K562 (cell line): ENCODE measurements at regions not wholly inside any gene's neighbourhood (a gene's known extent, or its start where the extent isn't known, plus 50 kb on each side); places are given as distances from the start of the nearest gene placed in this dataset.

Source experiments
- ATAC-seq: fragments of 200-7000 bp; cut with Tn5 transposase; 3 replicates; pipeline ENCODE4 v1.9.1; 2020; ENCODE audit warnings: moderate library complexity
- BruUV-seq: library from RNA; stranded (reverse); fragments of 400-500 nt; replicated peaks from 2 replicates; lab custom pipeline; 2021; lab: Mats Ljungman, UMichigan
- CTCF ChIA-PET: fragments of 300-600 bp; formaldehyde crosslinking; extraction: SDS; loops from one replicate; lab custom pipeline; 2021; ENCODE audit warnings: low intra/inter-chr PET ratio; lab: Yijun Ruan, JAX
- POLR2A ChIA-PET: fragments of 300-600, 350-650 bp; sonication (Branson Sonifier 250); formaldehyde crosslinking; extraction: SDS; loops from one replicate; lab custom pipeline; 2021; ENCODE audit warnings: antibody characterized with exemption, inconsistent platforms; lab: Yijun Ruan, JAX
- DNase-seq, 4 experiments: peaks; one replicate each; pipeline versions ENCODE4 v3.0.0 to v3.0.0-alpha.2; 2011 to 2018; ENCODE audit warnings: low spot score in 3 of 4, mixed read lengths in 3 of 4; ENCODE audit errors: extremely low read depth in 1 of 4
- FAIRE-seq: peaks from 2 replicates; lab custom pipeline; 2011; peaks lifted over from hg19 to GRCh38; lab: Jason Lieb, UNC
- H2AFZ ChIP-seq: 2 replicates; pipeline ENCODE4 v1.6.0; 2011; ENCODE audit warnings: low read depth, low read length, control low read depth, inconsistent platforms
- H3K27ac ChIP-seq: fragments of 200-600 bp; 3 replicates; pipeline ENCODE4 v1.8.0; 2011; ENCODE audit warnings: low read depth, mild to moderate bottlenecking, control low read depth, inconsistent platforms, low read length, moderate library complexity, mixed read lengths; ENCODE audit errors: extremely low read depth
- H3K27me3 ChIP-seq, 2 experiments: fragments of 300-600 bp in 1 of 2; 2 replicates in 1 of 2; 3 replicates in 1 of 2; pipeline versions ENCODE4 v1.6.0 to v1.8.0; 2011; ENCODE audit warnings: inconsistent platforms in 2 of 2, low read length in 2 of 2, mild to moderate bottlenecking in 1 of 2, mixed read lengths in 1 of 2, moderate library complexity in 1 of 2; ENCODE audit not compliant: control insufficient read depth in 2 of 2, insufficient read depth in 2 of 2
- H3K36me3 ChIP-seq: fragments of 300-600 bp; 3 replicates; pipeline ENCODE4 v1.8.0; 2011; ENCODE audit warnings: mild to moderate bottlenecking, low read length, inconsistent platforms; ENCODE audit not compliant: control insufficient read depth, insufficient read depth
- H3K4me1 ChIP-seq, 2 experiments: fragments of 200-600 bp in 1 of 2; replicated peaks in 1 of 2; 2 replicates in 1 of 2; 3 replicates in 1 of 2; pipeline versions ENCODE4 v1.5.1 to v1.8.0; 2011; ENCODE audit warnings: inconsistent platforms in 2 of 2, low read length in 2 of 2, mild to moderate bottlenecking in 1 of 2, mixed read lengths in 1 of 2, moderate library complexity in 1 of 2; ENCODE audit not compliant: control insufficient read depth in 2 of 2, insufficient read depth in 2 of 2
- H3K4me2 ChIP-seq: 2 replicates; pipeline ENCODE4 v1.6.1; 2011; ENCODE audit warnings: low read length, control low read depth, inconsistent platforms, mixed read lengths; ENCODE audit not compliant: insufficient read depth
- H3K4me3 ChIP-seq: fragments of 200-600 bp; sonication (generic), shearing (Covaris generic); 2 replicates; pipeline ENCODE4 v1.5.1; 2016; ENCODE audit warnings: control low read depth, inconsistent platforms
- H3K79me2 ChIP-seq: fragments of 200-600 bp; 3 replicates; pipeline ENCODE4 v1.8.0; 2011; ENCODE audit warnings: low read length, inconsistent platforms; ENCODE audit not compliant: control insufficient read depth, insufficient read depth
- H3K9ac ChIP-seq, 2 experiments: 2 replicates each; pipeline versions ENCODE4 v1.6.0 to v1.6.1; 2011; ENCODE audit warnings: low read depth in 2 of 2, low read length in 2 of 2, control low read depth in 1 of 2, inconsistent platforms in 1 of 2, mild to moderate bottlenecking in 1 of 2, mixed read lengths in 1 of 2; ENCODE audit not compliant: insufficient read depth in 1 of 2
- H3K9me1 ChIP-seq: one replicate; pipeline ENCODE4 v1.6.0; 2011; ENCODE audit warnings: inconsistent platforms, mild to moderate bottlenecking, low read length, moderate library complexity; ENCODE audit not compliant: control insufficient read depth, insufficient read depth
- H3K9me3 ChIP-seq: replicated peaks from 2 replicates; pipeline ENCODE4 v1.5.1; 2011; ENCODE audit warnings: low read depth, low read length, inconsistent platforms; ENCODE audit not compliant: control insufficient read depth, insufficient read depth
- H4K20me1 ChIP-seq: replicated peaks from 2 replicates; pipeline ENCODE4 v1.6.1; 2011; ENCODE audit warnings: low read length, inconsistent platforms, mixed read lengths; ENCODE audit not compliant: control insufficient read depth, insufficient read depth
- ARID2 ChIP-seq: fragments of 450-650 bp; IDR thresholded peaks from 2 replicates; pipeline ENCODE4 v1.6.1; 2017; ENCODE audit warnings: antibody characterized with exemption, mild to moderate bottlenecking
- HDAC6 ChIP-seq: IDR thresholded peaks from 2 replicates; pipeline ENCODE4 v1.6.1; 2012; ENCODE audit warnings: low read depth, mild to moderate bottlenecking, control low read depth, inconsistent platforms, low read length, moderate library complexity
- ILF3 ChIP-seq: fragments of 450-650 bp; IDR thresholded peaks from 2 replicates; pipeline ENCODE4 v1.6.1; 2018; ENCODE audit warnings: antibody characterized with exemption, mild to moderate bottlenecking, moderate library complexity, borderline replicate concordance
- TSC22D4 ChIP-seq: fragments of 450-650 bp; IDR thresholded peaks from 2 replicates; pipeline ENCODE4 v1.6.1; 2016; ENCODE audit warnings: missing genetic modification characterization, missing biosample characterization, control low read depth
- ZBTB8A ChIP-seq: fragments of 450-650 bp; IDR thresholded peaks from 2 replicates; pipeline ENCODE4 v1.6.1; 2018; ENCODE audit warnings: mild to moderate bottlenecking, moderate library complexity; ENCODE audit not compliant: partially characterized antibody
- ZNF232 ChIP-seq: sonication (generic); formaldehyde crosslinking; IDR thresholded peaks from 2 replicates; pipeline ENCODE4 v1.8.0; 2022; ENCODE audit warnings: mild to moderate bottlenecking, missing genetic modification reagents
- ZNF766 ChIP-seq: fragments of 200-800 bp; sonication (Bioruptor generic); conservative IDR thresholded peaks from 2 replicates; pipeline ENCODE4 v1.6.1; 2016; ENCODE audit warnings: missing genetic modification characterization, missing compliant biosample characterization
- WGBS: fragments of 100-300 bp; shearing (Covaris generic); methylation state at CpG from one replicate; pipeline ENCODE4 v1.1.6; 2016; ENCODE audit warnings: low coverage, mixed read lengths; ENCODE audit not compliant: insufficient coverage; ENCODE audit errors: missing lambda C conversion rate; 5-methylcytosine and 5-hydroxymethylcytosine counted together
- in situ Hi-C: fragments of 300-500 bp; cut with MboI; formaldehyde crosslinking; loops from 4 replicates; pipeline ENCODE4 v1.15.0; 2018; ENCODE audit warnings: inconsistent platforms, mixed read lengths
- intact Hi-C: fragments of 100-400 bp; cut with micrococcal nuclease; formaldehyde crosslinking; loops from 2 replicates; pipeline ENCODE4 v1.14.2; 2022
- TF ChIP-seq, protein P1 (sequence below), 2 experiments: IDR thresholded peaks in 1 of 2; conservative IDR thresholded peaks in 1 of 2; 2 replicates each; pipeline ENCODE4 v1.6.1; 2016; ENCODE audit warnings: low read depth in 2 of 2, mild to moderate bottlenecking in 1 of 2, missing compliant biosample characterization in 1 of 2, missing genetic modification characterization in 1 of 2, moderate library complexity in 1 of 2
- TF ChIP-seq, protein P2 (sequence below): fragments of 450-650 bp; IDR thresholded peaks from 2 replicates; pipeline ENCODE4 v1.6.1; 2017; ENCODE audit warnings: mild to moderate bottlenecking, moderate library complexity

DNA sequence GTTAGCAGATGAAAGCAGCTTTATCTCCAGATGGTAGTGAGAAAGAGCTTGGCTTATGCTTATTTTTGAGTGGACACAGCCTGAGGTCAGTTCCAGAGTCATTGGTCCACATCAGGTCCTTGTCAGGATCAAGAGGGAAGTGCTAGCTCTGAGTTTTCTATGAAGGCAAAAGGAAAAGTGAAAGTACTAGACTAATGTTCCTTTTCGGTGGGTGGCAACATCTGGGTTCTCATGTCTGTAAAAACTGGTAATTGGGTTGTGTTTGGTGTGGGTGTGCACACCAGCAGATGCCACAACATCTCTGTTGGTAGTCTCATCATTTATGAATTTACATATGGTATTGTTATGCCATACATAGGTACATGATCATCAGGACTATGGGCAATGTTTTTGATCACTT, 210.5 kb downstream of the PWWP3B start:
- no peak for FAIRE-seq
- ATAC-seq: no peak
- H3K4me1 ChIP-seq: no peaks in the 10 kb centered on the region
- CTCF ChIA-PET: no interaction called here
- H3K79me2 ChIP-seq: no peaks in the 10 kb centered on the region
- H3K9me1 ChIP-seq: no peaks in the 10 kb centered on the region
- no peaks in the 10 kb centered on the region for H3K36me3 ChIP-seq
- H3K9me3 ChIP-seq: no peaks in the 10 kb centered on the region
- BruUV-seq: no TSS peak
- no peak overlapping the region for H3K4me2 ChIP-seq
- no peak for DNase-seq
- POLR2A ChIA-PET: interaction anchor here (0.7 kb wide), 1 partner anchor 1621 kb away, joined by 4 read pairs; no protein-coding TSS in a partner anchor
- H3K4me3 ChIP-seq: no peak overlapping the region
- H3K27ac ChIP-seq: no peak overlapping the region
- no peaks in the 10 kb centered on the region for H4K20me1 ChIP-seq
- H3K27me3 ChIP-seq: no peaks in the 10 kb centered on the region
- 0% methylated on average over 1 of the region's 1 CpG for WGBS
- no peak overlapping the region for H3K9ac ChIP-seq
- no peak overlapping the region for H2AFZ ChIP-seq
- no peak for TF ChIP-seq ARID2
- TF ChIP-seq, protein P1, sequence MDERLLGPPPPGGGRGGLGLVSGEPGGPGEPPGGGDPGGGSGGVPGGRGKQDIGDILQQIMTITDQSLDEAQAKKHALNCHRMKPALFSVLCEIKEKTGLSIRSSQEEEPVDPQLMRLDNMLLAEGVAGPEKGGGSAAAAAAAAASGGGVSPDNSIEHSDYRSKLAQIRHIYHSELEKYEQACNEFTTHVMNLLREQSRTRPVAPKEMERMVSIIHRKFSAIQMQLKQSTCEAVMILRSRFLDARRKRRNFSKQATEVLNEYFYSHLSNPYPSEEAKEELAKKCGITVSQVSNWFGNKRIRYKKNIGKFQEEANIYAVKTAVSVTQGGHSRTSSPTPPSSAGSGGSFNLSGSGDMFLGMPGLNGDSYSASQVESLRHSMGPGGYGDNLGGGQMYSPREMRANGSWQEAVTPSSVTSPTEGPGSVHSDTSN (CRISPR knock-in tag; IDR thresholded peaks at IDR 0.05; ENCODE audit: low read depth): no peak
- TF ChIP-seq, protein P1 (tag; conservative IDR thresholded peaks at IDR 0.05; ENCODE audit: low read depth): no peak
- TF ChIP-seq, protein P2, sequence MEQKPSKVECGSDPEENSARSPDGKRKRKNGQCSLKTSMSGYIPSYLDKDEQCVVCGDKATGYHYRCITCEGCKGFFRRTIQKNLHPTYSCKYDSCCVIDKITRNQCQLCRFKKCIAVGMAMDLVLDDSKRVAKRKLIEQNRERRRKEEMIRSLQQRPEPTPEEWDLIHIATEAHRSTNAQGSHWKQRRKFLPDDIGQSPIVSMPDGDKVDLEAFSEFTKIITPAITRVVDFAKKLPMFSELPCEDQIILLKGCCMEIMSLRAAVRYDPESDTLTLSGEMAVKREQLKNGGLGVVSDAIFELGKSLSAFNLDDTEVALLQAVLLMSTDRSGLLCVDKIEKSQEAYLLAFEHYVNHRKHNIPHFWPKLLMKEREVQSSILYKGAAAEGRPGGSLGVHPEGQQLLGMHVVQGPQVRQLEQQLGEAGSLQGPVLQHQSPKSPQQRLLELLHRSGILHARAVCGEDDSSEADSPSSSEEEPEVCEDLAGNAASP: no peak
- TF ChIP-seq ZNF766 (CRISPR knock-in tag): no peak
- no peak for TF ChIP-seq ZBTB8A
- no peak for TF ChIP-seq HDAC6
- no peak for TF ChIP-seq ILF3
- TF ChIP-seq ZNF232: no peak
- TF ChIP-seq TSC22D4: no peak
- in situ Hi-C loops: no loop called here
- intact Hi-C loops: no loop called here
